ENCODE measurements at regions not wholly inside any gene's neighbourhood (a gene's known extent, or its start where the extent isn't known, plus 50 kb on each side); places are given as distances from the start of the nearest gene placed in this dataset.

- no peak for TF ChIP-seq CTCF (IDR thresholded peaks at IDR 0.05; ENCODE audit: low read length, missing control alignments)
- no peak overlapping the region for H3K4me3 ChIP-seq (replicated peaks; ENCODE audit: low read depth, low read length)
- DNase-seq (ENCODE audit: low read depth): no peak
These were observed 821.6 kb downstream of the GALR1 start for GRCh38 chr18:78071166-78071710.

- TF ChIP-seq CTCF (IDR thresholded peaks at IDR 0.05; ENCODE audit: low read length, missing control alignments): no peak
- no peak overlapping the region for H3K4me3 ChIP-seq (replicated peaks; ENCODE audit: low read depth, low read length)
- DNase-seq (ENCODE audit: low read depth): no peak
These were observed 822.1 kb downstream of the GALR1 start for GRCh38 chr18:78071776-78072175.

- no peak for TF ChIP-seq CTCF (IDR thresholded peaks at IDR 0.05; ENCODE audit: low read length, missing control alignments)
- H3K4me3 ChIP-seq (replicated peaks; ENCODE audit: low read depth, low read length): no peak overlapping the region
- DNase-seq (ENCODE audit: low read depth): no peak
These were observed 822.7 kb downstream of the GALR1 start for GRCh38 chr18:78072375-78072774.

- DNase-seq (ENCODE audit: low read depth): no peak
- no peak for TF ChIP-seq CTCF (IDR thresholded peaks at IDR 0.05; ENCODE audit: low read length, missing control alignments)
These were observed 823.6 kb downstream of the GALR1 start for GRCh38 chr18:78073275-78073674.

GRCh38 chr18:78074400-78075020 lies 824.9 kb downstream of the GALR1 start:
- no peak for TF ChIP-seq CTCF (IDR thresholded peaks at IDR 0.05; ENCODE audit: low read length, missing control alignments)
- DNase-seq (ENCODE audit: low read depth): no peak
- H3K4me3 ChIP-seq (replicated peaks; ENCODE audit: low read depth, low read length): no peak overlapping the region

More at GRCh38 chr18:78073275-78073674, 823.6 kb downstream of the GALR1 start:
- H3K4me3 ChIP-seq (replicated peaks; ENCODE audit: low read depth, low read length): no peak overlapping the region

GRCh38 chr18:78080081-78080480 lies 830.4 kb downstream of the GALR1 start:
- DNase-seq (ENCODE audit: low read depth): no peak
- no peak for TF ChIP-seq CTCF (IDR thresholded peaks at IDR 0.05; ENCODE audit: low read length, missing control alignments)
- no peak overlapping the region for H3K4me3 ChIP-seq (replicated peaks; ENCODE audit: low read depth, low read length)

- DNase-seq (ENCODE audit: low read depth): no peak
- no peak for TF ChIP-seq CTCF (IDR thresholded peaks at IDR 0.05; ENCODE audit: low read length, missing control alignments)
- H3K4me3 ChIP-seq (replicated peaks; ENCODE audit: low read depth, low read length): no peak overlapping the region
These were observed 831.1 kb downstream of the GALR1 start for GRCh38 chr18:78080761-78081160.

Data from fibroblast of pulmonary artery (primary cell).